ENCODE measurements at regions not wholly inside any gene's neighbourhood (a gene's known extent, or its start where the extent isn't known, plus 50 kb on each side); places are given as distances from the start of the nearest gene placed in this dataset.
A peak's percentile ranks its signal among the peaks of the same experiment; 100 is the strongest.

- Histone ChIP-seq H3K27ac (no peak overlapping the region), H3K4me1 (peaks cover 8% of the 10 kb centered on the region), H3K27me3 (ENCODE audit: insufficient read depth in 3 of 3, low read length in 2 of 3) (no peaks in the 10 kb centered on the region), H3K36me3 (ENCODE audit: insufficient read depth in 1 of 2, low read depth in 1 of 2) (no peaks in the 10 kb centered on the region), H3K4me3 (no peak overlapping the region), H3K9me3 (no peaks in the 10 kb centered on the region)
- intact Hi-C loops (cut with DNase I) = loop anchor here (5.0 to 10.0 kb wide), 6 partner anchors 200 to 995 kb away; partner anchors contain the start of gene IGFBP5 (in 1 of the 2)
- DNase-seq = no peak
- WGBS, 3 donors = 89 to 96% (median 96%) methylated on average over 4 of the region's 4 CpGs
- ATAC-seq = no peak
- no peak for TF ChIP-seq CTCF (IDR thresholded peaks at IDR 0.05)
These were observed 490.1 kb downstream of the TNS1 start for GRCh38 chr2:217512728-217513127.

DNA sequence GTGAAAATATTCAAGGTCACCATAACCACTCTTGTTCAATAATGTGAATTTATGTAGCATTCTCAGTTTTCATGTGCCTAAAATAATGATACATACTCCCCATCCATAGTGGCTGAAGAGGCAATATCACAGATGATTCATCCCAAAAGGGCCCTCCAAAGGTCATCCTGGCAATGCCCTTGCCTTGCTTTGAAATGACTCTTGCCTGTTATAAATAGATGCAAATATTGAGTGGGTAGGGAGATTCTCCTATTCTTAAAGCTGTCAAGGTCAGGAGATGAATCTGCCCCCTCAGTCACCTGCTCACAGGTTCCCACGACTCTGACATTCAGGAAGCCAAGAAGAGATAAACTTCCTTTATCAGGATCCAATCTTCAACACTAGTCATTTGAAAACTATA lies 490.5 kb downstream of the TNS1 start:
- TF ChIP-seq CTCF (IDR thresholded peaks at IDR 0.05) = no peak
- no peak overlapping the region for H3K27ac ChIP-seq
- no peaks in the 10 kb centered on the region for H3K9me3 ChIP-seq
- H3K4me3 ChIP-seq = no peak overlapping the region
- peaks cover 4% of the 10 kb centered on the region for H3K4me1 ChIP-seq
- DNase-seq (no peak), ATAC-seq (no peak)
- WGBS, 3 donors = 33 to 63% (median 47%) methylated on average over 1 of the region's 1 CpG
- H3K27me3 ChIP-seq (ENCODE audit: insufficient read depth in 3 of 3, low read length in 2 of 3) = no peaks in the 10 kb centered on the region
- intact Hi-C loops (cut with DNase I) = loop anchor here (5.0 to 10.0 kb wide), 6 partner anchors 200 to 995 kb away; partner anchors contain the start of gene IGFBP5 (in 1 of the 2)
- no peaks in the 10 kb centered on the region for H3K36me3 ChIP-seq (ENCODE audit: insufficient read depth in 1 of 2, low read depth in 1 of 2)

DNA sequence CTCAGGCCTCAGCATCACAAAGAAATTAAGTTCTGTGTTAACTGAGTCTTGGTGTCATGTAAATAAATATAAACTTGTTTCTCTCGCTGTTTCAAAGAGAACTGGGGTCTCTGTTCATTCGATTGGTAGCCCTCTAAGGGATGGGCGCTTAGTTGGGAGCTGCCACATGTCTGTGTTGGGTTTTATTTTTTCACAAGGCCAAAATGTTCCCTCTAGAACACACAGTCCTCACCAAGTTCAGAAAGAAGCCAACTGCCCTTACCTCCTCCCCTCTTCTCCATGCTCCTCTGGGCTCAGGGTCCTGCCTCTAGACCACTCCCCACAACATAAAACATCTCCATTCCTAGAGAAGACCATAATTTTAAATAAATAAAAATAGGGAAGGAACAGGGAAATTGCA lies 490.9 kb downstream of the TNS1 start:
- Histone ChIP-seq H3K27me3 (ENCODE audit: insufficient read depth in 3 of 3, low read length in 2 of 3) (no peaks in the 10 kb centered on the region), H3K27ac (no peak overlapping the region), H3K4me3 (no peak overlapping the region), H3K9me3 (no peaks in the 10 kb centered on the region), H3K4me1 (no peaks in the 10 kb centered on the region), H3K36me3 (ENCODE audit: insufficient read depth in 1 of 2, low read depth in 1 of 2) (no peaks in the 10 kb centered on the region)
- ATAC-seq (no peak), DNase-seq (no peak)
- WGBS, 3 donors = 80 to 87% (median 81%) methylated on average over 3 of the region's 3 CpGs
- no peak for TF ChIP-seq CTCF (IDR thresholded peaks at IDR 0.05)
- intact Hi-C loops (cut with DNase I) = loop anchor here (2.0 to 10.0 kb wide), 7 partner anchors 200 to 995 kb away; partner anchors contain the start of gene IGFBP5 (in 1 of the 2)

- WGBS, 3 donors = 26 to 32% (median 30%) methylated on average over 9 of the region's 9 CpGs
These were observed 492.0 kb downstream of the TNS1 start for GRCh38 chr2:217510771-217511291.

More at GRCh38 chr2:217510771-217511291, 492.0 kb downstream of the TNS1 start:
- DNase-seq (peak in 1 of 2 donors; percentile 22), ATAC-seq (peak; percentile 89 to 98 (median 94))
- Histone ChIP-seq H3K9me3 (no peaks in the 10 kb centered on the region), H3K4me1 (no peaks in the 10 kb centered on the region), H3K27me3 (ENCODE audit: insufficient read depth in 3 of 3, low read length in 2 of 3) (no peaks in the 10 kb centered on the region), H3K4me3 (peak overlapping the region; percentile 30), H3K27ac (no peak overlapping the region), H3K36me3 (ENCODE audit: insufficient read depth in 1 of 2, low read depth in 1 of 2) (no peaks in the 10 kb centered on the region)
- intact Hi-C loops (cut with DNase I) = loop anchor here (2.0 to 10.0 kb wide), 7 partner anchors 201 to 994 kb away; partner anchors contain the start of gene IGFBP5 (in 1 of the 2)
- TF ChIP-seq CTCF (IDR thresholded peaks at IDR 0.05) = peak; percentile 73

Data from psoas muscle (tissue), 7 donors.